CD4-positive, alpha-beta T cell treated with Interleukin-21 for 1 hour (primary cell): ENCODE measurements at regions not wholly inside any gene's neighbourhood (a gene's known extent, or its start where the extent isn't known, plus 50 kb on each side); places are given as distances from the start of the nearest gene placed in this dataset.

Source experiments
- DNase-seq: peaks from one replicate; pipeline ENCODE4 v3.0.0-alpha.2; 2020

DNA sequence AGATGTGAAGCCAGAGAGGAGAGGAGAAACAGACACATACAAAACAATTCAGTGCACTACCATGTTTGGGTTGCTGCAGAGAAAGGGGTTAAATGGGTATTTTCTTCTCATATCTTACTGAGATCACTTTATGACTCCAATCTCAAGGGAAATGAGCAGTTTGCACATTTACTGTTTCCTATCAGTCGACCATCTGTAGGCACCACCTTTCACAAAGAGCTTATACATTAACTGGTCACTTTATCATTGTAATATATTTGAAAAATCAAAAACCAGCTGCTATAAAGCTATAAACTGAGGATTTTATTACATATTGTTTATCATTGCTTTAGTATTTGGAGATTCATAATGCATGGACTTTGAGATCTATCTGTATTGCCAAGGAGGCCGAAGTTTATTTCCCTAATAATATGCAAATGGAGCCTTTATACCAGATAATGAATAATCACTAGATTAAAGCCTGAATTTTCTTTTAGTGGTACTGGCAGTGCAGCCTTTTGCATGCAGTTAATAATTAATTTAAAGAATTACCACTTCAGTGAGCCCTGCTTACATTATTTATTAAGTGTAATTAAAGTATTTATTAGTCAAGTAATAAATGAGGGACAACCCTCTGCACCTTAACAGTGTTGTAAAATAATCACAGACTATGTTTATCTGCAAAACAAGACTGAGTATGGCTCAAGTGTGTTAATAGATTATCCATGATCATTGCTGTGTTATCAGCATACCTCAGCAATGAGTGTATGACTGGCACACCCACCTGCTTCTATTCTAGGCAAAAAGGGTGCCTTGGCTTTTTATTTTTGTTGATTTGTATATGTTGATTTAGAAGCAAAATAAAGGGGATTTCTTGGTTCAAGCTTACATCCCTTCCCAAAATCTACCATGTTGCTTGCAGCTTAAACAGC, 167.7 kb upstream of the SLC14A2 start:
- no peak for DNase-seq

DNA sequence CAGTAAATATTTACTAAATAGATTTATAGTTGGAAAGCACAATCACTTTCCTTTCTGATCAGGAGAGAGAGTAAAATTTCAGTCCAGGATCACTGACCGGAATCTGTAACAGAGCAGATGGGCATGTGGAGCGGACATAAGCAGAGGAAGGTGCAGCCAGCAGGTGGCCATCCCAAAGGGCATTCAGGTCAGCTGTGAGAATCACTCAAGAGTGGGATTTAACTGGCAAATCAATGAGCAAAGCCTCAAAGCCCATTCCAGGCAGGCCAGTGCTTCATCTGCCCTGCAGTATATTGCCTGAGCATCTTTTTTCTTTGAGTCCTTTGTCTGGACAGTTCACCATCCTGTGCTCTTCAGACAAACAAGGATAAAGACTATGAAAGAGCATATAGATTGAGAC, 166.4 kb upstream of the SLC14A2 start:
- DNase-seq = no peak

DNA sequence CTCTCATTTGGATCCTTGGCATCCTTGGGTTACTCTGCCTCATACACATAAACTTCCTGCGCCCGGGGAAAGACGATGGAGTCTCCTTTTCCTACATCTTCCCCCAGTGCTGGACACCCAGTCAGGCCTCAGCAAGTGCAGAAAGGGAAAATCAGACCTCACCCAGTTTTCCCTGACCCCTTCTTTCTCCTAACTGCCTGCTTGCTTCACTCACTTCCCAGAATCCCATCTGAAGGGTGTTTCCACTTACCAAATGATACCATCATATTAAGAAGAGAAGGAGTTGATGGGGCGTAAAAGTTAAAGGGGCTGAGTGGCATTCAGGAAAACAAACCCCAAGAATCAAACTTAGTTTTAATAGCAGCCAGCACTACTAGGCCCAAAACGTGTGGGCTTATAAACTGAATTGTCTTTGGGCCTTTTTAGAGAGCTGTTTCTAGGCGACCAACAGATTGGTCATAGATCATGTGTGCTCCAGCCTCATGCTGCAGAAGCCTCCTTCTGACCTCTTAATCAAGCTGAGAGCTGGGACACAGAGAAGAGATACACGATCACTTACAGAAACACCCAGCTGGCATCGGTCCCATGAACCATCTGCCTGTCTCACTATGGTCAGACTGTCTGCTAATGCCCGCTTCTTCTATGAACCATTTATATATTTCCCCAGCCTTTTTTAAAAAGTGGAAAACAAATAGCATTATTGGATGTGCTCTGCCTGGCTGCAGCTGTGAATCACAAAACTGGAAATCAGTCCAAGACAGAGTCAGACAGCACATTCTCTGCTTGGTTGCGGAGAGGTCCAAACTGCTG, 165.7 kb upstream of the SLC14A2 start:
- no peak for DNase-seq

DNA sequence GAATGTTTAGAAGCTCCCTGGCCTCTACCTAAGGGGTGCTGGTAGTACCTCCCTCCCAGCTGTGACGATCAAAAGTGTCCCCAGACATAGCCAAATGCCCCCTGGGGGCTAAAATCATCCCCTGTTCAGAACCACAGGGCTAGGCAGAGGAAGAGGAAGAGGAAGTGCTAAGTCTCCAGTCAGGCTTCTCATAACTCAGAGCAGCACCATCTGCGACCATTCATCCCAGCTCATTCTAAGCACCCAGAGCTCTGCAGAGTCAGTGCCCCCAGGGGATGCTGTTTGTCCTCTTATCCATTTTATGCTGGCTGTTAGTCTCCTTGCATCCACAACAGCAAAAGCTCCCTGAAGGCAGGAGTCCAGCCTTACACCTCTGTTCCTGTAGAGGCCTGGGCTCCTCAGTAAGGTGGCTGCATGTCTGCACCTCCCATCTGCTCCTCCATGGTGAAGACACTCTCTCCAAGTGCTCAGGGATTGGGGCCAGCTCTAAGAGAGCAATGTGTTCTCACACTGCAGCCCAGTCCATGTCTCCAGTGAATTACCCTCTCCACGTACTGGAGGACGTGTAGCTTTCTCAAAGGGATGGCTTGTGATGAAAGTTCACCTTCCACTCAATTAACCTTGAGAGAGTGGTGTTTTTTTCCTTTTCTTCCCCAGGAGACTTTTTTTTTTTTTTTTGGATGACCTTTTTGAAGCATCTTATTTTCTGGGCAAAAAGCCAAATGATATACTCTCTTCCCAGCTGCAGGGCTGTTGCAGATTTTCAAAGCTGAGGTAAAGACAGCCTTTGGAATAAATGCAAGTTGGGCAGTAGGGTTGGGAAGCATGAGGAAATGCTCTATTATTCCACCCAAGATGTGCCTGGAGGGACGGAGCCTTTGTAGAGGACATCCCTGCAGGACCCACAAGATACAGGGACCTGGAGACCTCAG, 158.9 kb upstream of the SLC14A2 start:
- no peak for DNase-seq

DNA sequence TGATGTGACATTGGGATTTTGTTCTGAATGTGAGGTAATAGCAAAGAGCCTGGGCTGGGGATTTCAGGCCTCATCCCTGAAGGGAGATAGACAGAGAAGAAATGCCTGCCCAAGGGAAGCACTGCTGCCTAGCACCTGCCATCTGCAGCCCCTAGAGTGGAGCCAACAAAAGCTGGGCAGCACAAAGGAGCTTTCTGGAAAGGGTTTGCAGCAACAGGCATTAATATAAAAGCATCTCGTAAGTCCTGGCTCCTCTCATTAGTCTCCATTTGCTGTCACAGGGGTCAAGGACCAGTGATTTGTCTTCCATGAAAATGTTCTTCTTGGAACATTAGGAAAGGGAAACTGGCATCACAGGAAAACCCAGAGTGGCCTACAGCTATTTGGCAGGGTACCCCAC, 157.2 kb upstream of the SLC14A2 start:
- no peak for DNase-seq

DNA sequence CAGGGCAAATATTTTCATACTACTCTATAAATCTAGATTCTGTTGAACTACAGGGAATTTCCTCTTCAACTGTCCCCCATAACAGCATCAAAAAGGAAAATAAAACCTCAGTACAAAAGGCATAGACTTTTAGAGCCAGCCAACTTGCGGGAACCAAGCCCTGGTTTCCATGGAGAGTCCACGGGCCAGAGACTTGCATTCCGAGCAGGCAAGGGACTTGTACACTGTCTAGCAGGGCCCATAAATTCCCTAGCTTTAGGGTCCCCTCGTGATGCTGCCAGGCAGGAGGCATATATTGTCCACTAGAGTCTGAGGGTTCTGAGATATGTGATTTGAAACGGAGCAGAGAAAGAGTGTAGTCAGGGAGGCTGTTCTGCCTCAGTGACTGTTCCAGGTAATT, 153.1 kb upstream of the SLC14A2 start:
- no peak for DNase-seq

DNA sequence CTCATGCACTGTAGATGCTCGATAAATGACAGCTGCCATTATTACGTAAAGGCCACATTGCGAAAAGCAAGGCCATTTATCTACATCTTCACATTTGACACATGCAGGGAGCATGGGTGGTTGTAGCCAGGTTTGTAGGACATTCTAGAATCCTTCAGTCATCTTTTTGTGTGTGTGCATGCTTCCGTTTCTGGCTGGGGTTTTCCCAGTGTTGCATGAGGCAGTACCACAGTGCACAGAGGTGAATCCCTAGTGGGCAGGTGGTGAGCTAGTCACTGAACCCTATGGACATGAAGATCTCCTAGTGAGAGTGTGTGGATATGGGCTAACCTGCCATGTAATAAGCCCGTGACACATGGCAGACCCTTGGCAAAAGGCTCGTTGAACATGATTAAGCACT, 151.8 kb upstream of the SLC14A2 start:
- DNase-seq = no peak

DNA sequence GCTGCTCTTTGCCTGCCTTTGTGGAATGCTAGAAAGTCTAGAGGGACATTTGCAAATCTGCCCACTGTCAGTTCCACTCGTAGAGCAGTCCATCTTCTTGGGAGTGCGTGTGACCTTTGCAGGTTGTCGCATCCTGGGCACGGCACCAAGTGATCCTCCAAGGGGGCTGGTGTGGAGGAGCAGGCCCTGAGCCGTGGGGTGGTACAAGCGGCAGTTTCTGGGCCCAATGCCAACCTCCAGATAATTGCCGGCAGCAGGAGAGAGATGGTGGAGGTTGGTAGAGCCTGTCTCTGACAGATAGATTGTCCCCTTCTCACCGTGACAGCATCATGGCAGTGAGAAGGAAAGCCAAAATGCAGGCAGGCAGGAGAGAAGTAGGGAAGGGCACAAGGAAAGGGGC, 150.7 kb upstream of the SLC14A2 start:
- DNase-seq = no peak

DNA sequence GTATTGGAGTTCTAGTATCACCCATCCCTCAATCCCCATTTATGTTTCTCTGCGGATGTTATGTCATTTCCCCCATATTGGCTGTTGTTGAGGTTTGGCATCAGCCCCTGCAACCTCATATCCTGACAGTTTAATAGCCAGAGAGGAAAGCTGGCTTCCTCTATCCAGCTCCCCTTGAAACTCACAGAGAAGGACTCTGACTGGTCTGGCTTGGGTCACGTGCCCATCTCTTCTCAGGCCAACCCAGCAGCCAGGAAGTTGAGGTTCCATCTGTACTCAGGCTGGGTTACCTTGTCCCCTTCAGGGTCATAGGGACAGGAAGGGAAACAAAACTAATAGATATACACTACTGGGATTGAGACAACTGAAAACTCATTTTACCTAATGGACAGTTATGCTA, 148.0 kb upstream of the SLC14A2 start:
- no peak for DNase-seq

DNA sequence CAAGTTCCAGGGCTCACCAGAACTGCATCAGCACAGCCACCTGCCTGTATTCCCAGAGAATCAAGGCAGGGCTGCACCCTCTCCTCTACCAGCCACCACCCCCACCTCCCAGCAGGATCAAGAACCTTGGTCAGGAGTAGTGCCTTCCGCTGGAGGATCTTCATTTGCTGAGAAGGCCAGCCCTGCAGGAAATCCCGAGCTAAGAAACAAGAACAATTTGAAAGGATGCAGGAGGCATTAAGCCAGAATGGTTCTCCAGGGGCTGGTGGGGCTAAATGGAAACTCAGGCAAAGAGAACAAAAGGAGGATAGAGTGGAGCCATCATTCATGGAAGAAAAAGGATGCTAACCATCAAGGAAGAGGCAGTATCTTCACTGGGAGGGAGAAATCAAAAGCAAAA, 147.3 kb upstream of the SLC14A2 start:
- DNase-seq = no peak

DNA sequence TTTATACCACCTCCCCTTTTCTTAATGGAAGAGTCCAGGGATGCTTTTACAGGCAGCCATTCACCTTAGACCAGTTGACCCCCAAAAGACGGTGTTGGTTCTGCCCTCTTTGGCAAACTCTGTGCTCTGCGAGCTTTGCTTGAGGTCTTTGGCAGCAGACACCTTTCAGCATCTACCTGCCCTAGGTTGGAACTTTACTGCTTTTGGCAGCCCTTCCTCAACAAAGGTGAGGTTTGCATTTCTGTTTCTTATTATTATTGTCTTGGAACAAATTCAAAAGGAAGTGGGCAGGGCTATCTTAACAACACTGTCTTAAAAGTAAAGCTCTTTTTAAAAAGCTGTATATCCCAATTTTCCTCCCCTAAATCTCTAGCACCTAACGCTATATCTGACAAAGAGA, 136.4 kb upstream of the SLC14A2 start:
- no peak for DNase-seq

DNA sequence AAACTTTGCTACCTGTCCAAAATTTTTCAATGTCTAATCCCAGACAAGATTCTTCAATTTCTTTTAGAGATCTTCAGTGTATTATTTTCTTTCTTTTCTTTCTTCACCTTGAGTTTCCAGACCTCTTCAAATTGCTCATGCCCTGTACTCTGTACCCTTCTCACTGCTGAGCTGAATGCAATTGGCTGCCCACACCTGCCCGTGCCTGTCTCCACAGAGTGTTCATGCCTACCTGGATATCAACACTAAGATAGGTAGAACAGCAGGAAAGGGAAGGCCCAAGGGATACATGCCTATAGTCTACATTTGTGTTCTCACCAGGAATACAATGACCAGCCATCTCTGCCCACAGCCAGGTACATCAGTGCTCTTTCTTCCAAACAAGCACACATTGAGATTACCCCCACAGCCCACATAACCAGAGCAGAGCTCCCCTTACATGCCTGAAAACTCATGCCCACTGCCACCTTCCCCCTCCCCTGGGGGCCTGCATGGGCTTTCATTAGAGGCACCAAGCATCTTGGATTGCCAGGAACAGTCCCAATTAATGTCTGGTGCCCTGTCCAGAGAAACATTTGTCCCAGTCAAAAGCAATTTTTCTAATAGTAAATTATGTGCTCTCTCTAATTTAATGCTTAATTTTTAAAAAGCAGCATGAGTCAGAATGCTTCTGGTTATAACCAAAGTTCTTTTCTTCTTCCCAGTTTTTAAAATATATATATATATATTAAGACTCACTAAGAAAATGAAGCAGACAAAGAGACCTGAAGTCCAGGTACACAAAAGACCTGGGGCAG, 134.9 kb upstream of the SLC14A2 start:
- DNase-seq = no peak

DNA sequence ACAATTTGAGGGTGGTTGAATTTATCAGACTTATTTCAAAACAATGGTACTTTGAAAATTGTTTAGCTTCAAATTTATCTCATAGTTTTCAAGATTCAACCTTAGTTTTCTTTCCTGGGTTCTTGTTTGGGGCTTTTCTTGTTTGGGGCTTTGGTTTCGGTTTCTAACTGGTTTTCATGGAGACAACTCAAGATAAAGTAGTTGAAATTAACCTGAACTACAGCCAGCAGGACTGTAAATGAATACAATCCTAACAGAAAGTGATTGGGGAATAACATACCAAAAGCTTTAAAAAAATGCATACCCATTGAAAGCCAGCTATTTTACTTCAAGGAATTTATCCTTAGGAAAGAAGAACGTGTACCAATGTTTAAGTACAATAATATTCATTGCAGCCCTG, 133.5 kb upstream of the SLC14A2 start:
- DNase-seq = no peak

DNA sequence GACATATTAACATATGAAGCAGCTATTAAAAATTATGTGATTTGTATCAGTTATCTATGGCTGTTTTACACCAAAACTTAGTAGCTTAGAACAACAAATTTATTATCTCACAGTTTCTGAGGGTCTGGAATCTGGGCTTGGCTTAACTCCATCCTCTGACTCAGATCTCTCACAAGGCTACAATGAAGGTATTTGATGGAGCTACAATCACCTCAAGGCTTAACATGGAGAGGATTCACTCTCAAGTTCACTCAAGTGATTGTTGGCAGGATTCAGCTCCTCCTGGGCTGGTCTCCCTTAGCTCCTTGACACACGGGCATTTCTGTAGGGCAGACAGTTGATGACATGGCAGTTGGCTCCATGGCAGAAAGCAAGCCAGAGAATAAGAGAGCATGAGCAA, 133.0 kb upstream of the SLC14A2 start:
- DNase-seq = no peak

DNA sequence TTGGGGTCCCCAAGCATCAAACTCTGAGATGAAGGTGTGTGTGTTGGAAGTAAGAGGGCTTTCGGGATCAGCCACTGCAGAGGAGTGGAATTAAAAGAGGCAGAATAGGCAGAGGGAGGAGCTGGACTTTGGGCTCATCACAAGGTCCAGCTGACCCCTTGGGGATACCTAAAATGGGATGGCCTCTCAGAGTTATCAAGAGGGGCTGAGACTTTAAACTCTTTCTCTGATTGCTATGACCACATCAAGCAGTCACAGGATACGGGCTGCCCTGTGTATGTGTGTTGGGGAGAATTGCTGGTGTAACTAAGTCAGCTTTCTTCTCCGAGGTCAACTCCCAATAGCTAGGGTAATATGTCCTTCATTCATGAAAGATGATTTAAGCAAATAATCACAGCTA, 127.7 kb upstream of the SLC14A2 start:
- no peak for DNase-seq

DNA sequence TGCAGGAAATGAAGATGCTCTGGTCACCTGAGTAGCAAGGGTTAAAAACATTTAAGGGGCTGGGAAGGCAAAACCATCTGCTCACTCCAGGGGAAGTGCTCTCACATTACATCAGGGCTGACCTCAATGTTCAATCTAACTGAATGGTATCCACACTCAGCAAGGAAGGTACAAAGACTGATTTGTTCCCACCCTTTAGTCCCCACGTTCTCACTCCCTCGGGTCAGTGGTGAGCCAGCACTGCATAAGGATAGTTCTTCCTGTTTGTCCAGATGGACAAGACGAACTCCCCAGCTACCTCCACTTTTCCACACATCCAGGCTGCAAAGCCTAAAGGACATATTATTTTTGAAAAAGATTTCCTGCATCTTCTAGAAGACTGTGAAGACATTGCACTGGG, 126.6 kb upstream of the SLC14A2 start:
- no peak for DNase-seq

DNA sequence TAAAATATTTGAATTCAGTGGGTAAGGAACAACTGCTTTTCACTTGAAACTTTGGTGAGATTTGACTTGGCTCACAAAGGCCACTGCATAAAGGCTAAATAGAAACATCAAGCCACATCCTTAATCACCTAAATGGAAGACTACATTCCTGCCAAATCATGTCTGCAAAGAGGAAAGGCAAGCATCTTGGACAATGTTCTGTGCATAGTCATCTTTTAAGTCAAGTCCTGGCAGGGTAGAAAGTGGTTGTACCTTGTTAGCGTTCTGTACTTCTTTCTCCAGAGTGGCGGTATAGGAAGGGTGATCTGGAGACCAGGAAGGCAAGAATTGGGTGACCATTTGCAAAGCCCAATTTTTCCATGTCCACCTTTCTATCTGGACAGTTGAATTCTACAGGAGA, 121.4 kb upstream of the SLC14A2 start:
- no peak for DNase-seq

DNA sequence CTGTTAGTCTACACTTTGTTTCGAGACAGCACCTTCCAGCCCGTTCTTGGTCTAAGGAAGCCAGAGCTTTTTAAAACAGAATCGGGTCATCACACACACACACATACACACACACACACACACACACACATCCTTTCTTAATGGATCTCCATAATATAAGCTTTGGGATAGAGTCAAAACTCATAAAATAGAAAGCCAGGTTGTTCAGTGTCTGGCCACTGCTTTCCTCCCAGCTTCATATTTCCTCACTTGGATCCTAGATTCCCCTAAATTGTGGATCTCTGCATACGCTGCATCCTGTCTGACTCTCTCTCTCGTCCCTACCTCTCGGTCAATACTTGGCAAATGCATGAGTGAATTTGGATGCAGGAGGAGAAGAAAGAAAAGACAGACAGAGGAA, 120.5 kb upstream of the SLC14A2 start:
- no peak for DNase-seq

DNA sequence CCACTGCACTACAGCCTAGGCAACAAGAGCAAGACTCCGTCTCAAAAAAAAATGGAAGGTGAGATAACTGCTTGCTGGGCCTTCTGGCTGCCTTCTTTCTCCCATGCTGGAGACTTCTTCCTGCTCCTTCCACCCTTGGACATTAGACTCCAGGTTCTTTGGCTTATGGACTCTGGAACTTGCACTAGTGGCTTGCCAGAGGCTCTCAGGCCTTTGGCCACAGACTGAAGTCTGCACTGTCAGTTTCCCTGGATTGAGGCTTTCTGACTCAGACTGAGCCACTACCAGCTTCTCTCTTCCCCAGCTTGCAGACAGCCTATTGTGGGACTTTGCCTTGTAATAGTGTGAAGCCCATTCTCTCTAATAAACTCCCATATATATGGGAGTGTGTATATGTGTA, 118.5 kb upstream of the SLC14A2 start:
- DNase-seq = no peak

DNA sequence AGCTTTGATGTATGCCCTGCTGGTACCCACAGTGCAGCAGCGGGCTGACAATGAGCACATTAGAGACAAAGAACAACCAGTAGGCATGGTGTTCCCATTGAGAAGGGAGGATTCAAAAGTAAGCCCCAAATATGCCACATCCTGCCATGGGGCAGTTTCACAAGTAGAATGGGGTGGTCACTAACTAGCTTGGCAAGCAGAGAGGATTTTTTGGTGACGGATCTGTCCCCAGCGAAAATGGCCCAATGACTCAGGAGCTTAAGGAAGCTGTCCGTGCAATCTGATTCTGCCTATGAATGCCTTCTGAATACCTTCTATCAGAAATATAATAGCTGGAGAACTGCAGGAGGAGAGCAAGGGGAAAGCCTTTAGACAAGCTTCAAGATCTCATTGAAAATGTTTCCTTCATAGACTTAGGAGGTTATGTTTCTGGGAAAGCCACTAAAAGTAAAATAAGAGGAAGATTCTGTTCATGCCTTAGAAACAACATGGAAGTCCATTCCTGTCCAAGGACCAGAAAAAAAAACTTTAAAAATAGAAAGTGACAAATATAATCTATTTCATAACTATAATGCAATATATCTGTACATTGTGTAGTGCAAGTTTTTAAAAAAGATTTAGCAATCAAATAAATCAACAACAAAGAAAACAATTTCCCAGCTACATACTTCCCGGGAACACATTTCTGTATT, 117.5 kb upstream of the SLC14A2 start:
- no peak for DNase-seq

DNA sequence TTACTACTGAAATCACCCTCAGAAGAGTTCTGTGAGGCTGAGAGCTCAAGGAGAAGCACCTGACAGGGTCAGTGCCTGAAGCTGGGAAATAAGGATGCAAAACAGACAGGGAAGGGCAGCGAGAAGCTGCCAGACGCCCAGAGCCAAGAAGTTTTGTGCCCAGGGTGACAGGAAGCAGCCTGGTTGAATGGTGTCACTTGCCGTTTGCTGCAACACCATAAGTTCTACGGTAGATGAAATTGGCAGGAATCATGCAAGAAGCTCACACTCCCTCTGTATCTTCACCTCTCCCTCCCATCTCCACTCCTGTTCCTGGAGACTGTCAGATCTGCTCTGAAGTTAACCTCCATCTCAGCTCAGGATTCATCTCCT, 117.0 kb upstream of the SLC14A2 start:
- DNase-seq = no peak

DNA sequence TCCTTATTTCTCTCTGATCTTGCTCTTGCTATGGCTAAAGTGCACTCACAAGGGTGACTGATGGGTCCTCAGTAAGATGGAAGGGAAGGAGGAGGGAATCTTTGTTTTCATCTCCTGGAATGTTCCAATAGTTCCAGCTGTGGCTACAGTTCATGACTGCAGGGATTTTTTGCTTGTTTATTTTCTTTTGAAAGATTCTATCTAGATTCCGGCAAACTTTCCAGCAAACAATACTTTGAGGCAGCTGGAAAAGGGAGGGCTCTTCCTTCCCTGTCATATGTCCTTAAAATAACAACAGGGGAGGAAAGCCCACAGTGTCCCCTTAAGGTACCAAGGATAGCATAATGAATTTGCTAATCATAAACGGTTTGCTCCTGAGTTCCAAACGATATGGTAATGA, 111.3 kb upstream of the SLC14A2 start:
- DNase-seq = no peak
